ENCODE measurements at regions not wholly inside any gene's neighbourhood (a gene's known extent, or its start where the extent isn't known, plus 50 kb on each side); places are given as distances from the start of the nearest gene placed in this dataset.

GRCh38 chr18:41761333-41762018 is 193.6 kb upstream of the PIK3C3 start:
- Histone ChIP-seq H3K27ac (ENCODE audit: low read depth, low read length) (no peak overlapping the region), H3K9me3 (ENCODE audit: control insufficient read depth, insufficient read depth, low read length) (no peaks in the 10 kb centered on the region), H3K79me2 (ENCODE audit: control insufficient read depth, low read length) (no peaks in the 10 kb centered on the region), H3K4me3 (ENCODE audit: low read length) (no peak overlapping the region), H3K27me3 (ENCODE audit: control insufficient read depth, low read length) (no peaks in the 10 kb centered on the region), H3F3A (ENCODE audit: control insufficient read depth, insufficient read depth) (no peaks in the 10 kb centered on the region), H4K20me1 (ENCODE audit: control insufficient read depth, insufficient read depth, low read depth, low read length) (no peaks in the 10 kb centered on the region), H3K4me1 (ENCODE audit: control insufficient read depth, low read length) (no peaks in the 10 kb centered on the region), H3K9me2 (replicated peaks; ENCODE audit: control insufficient read depth, low read length) (no peaks in the 10 kb centered on the region), H3K4me2 (ENCODE audit: low read length) (no peak overlapping the region), H3K36me3 (ENCODE audit: control insufficient read depth, low read length) (no peaks in the 10 kb centered on the region)
- TF ChIP-seq EZH2phosphoT487 (IDR thresholded peaks at IDR 0.05; ENCODE audit: borderline replicate concordance, low read length) (no peak), CTCF (IDR thresholded peaks at IDR 0.05; ENCODE audit: low read depth, low read length, poor library complexity, severe bottlenecking) (no peak)

- Histone ChIP-seq H3K4me2 (ENCODE audit: low read length) (no peak overlapping the region), H4K20me1 (ENCODE audit: control insufficient read depth, insufficient read depth, low read depth, low read length) (no peaks in the 10 kb centered on the region), H3K4me1 (ENCODE audit: control insufficient read depth, low read length) (no peaks in the 10 kb centered on the region), H3F3A (ENCODE audit: control insufficient read depth, insufficient read depth) (no peaks in the 10 kb centered on the region), H3K27me3 (ENCODE audit: control insufficient read depth, low read length) (no peaks in the 10 kb centered on the region), H3K9me2 (replicated peaks; ENCODE audit: control insufficient read depth, low read length) (no peaks in the 10 kb centered on the region), H3K4me3 (ENCODE audit: low read length) (no peak overlapping the region), H3K9me3 (ENCODE audit: control insufficient read depth, insufficient read depth, low read length) (no peaks in the 10 kb centered on the region), H3K27ac (ENCODE audit: low read depth, low read length) (no peak overlapping the region), H3K79me2 (ENCODE audit: control insufficient read depth, low read length) (no peaks in the 10 kb centered on the region), H3K36me3 (ENCODE audit: control insufficient read depth, low read length) (no peaks in the 10 kb centered on the region)
- TF ChIP-seq EZH2phosphoT487 (IDR thresholded peaks at IDR 0.05; ENCODE audit: borderline replicate concordance, low read length): no peak
- TF ChIP-seq CTCF (IDR thresholded peaks at IDR 0.05; ENCODE audit: low read depth, low read length, poor library complexity, severe bottlenecking): no peak
Measured at GRCh38 chr18:41758534-41758933, 196.5 kb upstream of the PIK3C3 start.

- Histone ChIP-seq H3K27ac (ENCODE audit: low read depth, low read length) (no peak overlapping the region), H3K27me3 (ENCODE audit: control insufficient read depth, low read length) (no peaks in the 10 kb centered on the region), H4K20me1 (ENCODE audit: control insufficient read depth, insufficient read depth, low read depth, low read length) (no peaks in the 10 kb centered on the region), H3F3A (ENCODE audit: control insufficient read depth, insufficient read depth) (no peaks in the 10 kb centered on the region), H3K79me2 (ENCODE audit: control insufficient read depth, low read length) (no peaks in the 10 kb centered on the region), H3K4me3 (ENCODE audit: low read length) (no peak overlapping the region), H3K9me3 (ENCODE audit: control insufficient read depth, insufficient read depth, low read length) (no peaks in the 10 kb centered on the region), H3K9me2 (replicated peaks; ENCODE audit: control insufficient read depth, low read length) (no peaks in the 10 kb centered on the region), H3K4me1 (ENCODE audit: control insufficient read depth, low read length) (no peaks in the 10 kb centered on the region), H3K4me2 (ENCODE audit: low read length) (no peak overlapping the region), H3K36me3 (ENCODE audit: control insufficient read depth, low read length) (no peaks in the 10 kb centered on the region)
- no peak for TF ChIP-seq CTCF (IDR thresholded peaks at IDR 0.05; ENCODE audit: low read depth, low read length, poor library complexity, severe bottlenecking)
Measured at GRCh38 chr18:41756141-41756540, 198.9 kb upstream of the PIK3C3 start.

All from DOHH2 (cell line).